ENCODE measurements at regions not wholly inside any gene's neighbourhood (a gene's known extent, or its start where the extent isn't known, plus 50 kb on each side); places are given as distances from the start of the nearest gene placed in this dataset.

- no peak overlapping the region for H2BK15ac ChIP-seq (ENCODE audit: low read depth, low read length)
- in situ Hi-C loops (cut with MboI; ENCODE audit: low sequenced_read_pairs) (no loop called here), intact Hi-C loops (cut with micrococcal nuclease) (no loop called here), dilution Hi-C loops (cut with HindIII; ENCODE audit: low sequenced_read_pairs, unreplicated experiment) (no loop called here)
- H3K4ac ChIP-seq (ENCODE audit: low read depth, low read length), result no peak overlapping the region
- H2BK120ac ChIP-seq (ENCODE audit: low read depth, low read length), result no peak overlapping the region
- TF ChIP-seq SMC3 (IDR thresholded peaks at IDR 0.05; ENCODE audit: low read depth, low read length), result no peak
- no peak for TF ChIP-seq CHD1 (IDR thresholded peaks at IDR 0.05; ENCODE audit: low read depth, low read length)
- TF ChIP-seq USF2 (IDR thresholded peaks at IDR 0.05; ENCODE audit: low read depth, low read length), result no peak
- TF ChIP-seq, protein P1, sequence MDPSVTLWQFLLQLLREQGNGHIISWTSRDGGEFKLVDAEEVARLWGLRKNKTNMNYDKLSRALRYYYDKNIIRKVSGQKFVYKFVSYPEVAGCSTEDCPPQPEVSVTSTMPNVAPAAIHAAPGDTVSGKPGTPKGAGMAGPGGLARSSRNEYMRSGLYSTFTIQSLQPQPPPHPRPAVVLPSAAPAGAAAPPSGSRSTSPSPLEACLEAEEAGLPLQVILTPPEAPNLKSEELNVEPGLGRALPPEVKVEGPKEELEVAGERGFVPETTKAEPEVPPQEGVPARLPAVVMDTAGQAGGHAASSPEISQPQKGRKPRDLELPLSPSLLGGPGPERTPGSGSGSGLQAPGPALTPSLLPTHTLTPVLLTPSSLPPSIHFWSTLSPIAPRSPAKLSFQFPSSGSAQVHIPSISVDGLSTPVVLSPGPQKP (IDR thresholded peaks at IDR 0.05; ENCODE audit: borderline replicate concordance, low read depth, low read length), result no peak
- BruUV-seq (replicated peaks), result no TSS peak
- H2AK5ac ChIP-seq (ENCODE audit: low read depth, low read length), result no peak overlapping the region
- no peaks in the 10 kb centered on the region for H3K9me3 ChIP-seq (ENCODE audit: control insufficient read depth, insufficient read depth, low read length)
- H3K23ac ChIP-seq (ENCODE audit: low read depth, low read length), result no peak overlapping the region
- H4K91ac ChIP-seq (ENCODE audit: insufficient read depth, low read depth, low read length), result no peak overlapping the region
- H4K5ac ChIP-seq (ENCODE audit: low read depth, low read length), result no peak overlapping the region
- no peak overlapping the region for H4K8ac ChIP-seq (ENCODE audit: low read depth in 2 of 2, low read length in 2 of 2)
- ChIA-PET POLR2A (ENCODE audit: unreplicated experiment) (no interaction called here), CTCF (no interaction called here)
- no peak overlapping the region for H2AFZ ChIP-seq (replicated peaks; ENCODE audit: low read length, poor library complexity)
- no peak overlapping the region for H2BK5ac ChIP-seq (ENCODE audit: low read depth, low read length, poor library complexity, severe bottlenecking)
- H3K14ac ChIP-seq (replicated peaks; ENCODE audit: low read depth, low read length), result no peak overlapping the region
- no peak overlapping the region for H2AK9ac ChIP-seq (replicated peaks; ENCODE audit: low read depth, low read length, poor library complexity)
- no peak overlapping the region for H3K56ac ChIP-seq (ENCODE audit: extremely low read depth, insufficient read depth, low read length)
- H3K27me3 ChIP-seq (ENCODE audit: control insufficient read depth, insufficient read depth, low read length), result no peaks in the 10 kb centered on the region
- H3K4me1 ChIP-seq (ENCODE audit: control insufficient read depth, insufficient read depth, low read length), result no peaks in the 10 kb centered on the region
- H3K4me2 ChIP-seq (ENCODE audit: low read depth, low read length), result no peak overlapping the region
- ATAC-seq (ENCODE audit: low read depth) (no peak), DNase-seq (no peak)
- H3K36me3 ChIP-seq (ENCODE audit: control insufficient read depth, insufficient read depth, low read length), result no peaks in the 10 kb centered on the region
- no peak overlapping the region for H3K18ac ChIP-seq (ENCODE audit: low read depth, low read length)
- no peak overlapping the region for H2BK20ac ChIP-seq (ENCODE audit: low read depth, low read length)
- H3K4me3 ChIP-seq (ENCODE audit: insufficient read depth, low read depth, low read length), result no peak overlapping the region
- H3K79me1 ChIP-seq (ENCODE audit: low read depth in 1 of 2, low read length in 2 of 2), result no peaks in the 10 kb centered on the region
- no peak overlapping the region for H3K27ac ChIP-seq (ENCODE audit: insufficient read depth, low read length)
- H3K9ac ChIP-seq (ENCODE audit: low read depth, low read length), result no peak overlapping the region
- no peaks in the 10 kb centered on the region for H3K9me1 ChIP-seq (ENCODE audit: insufficient read depth, low read length)
- H4K20me1 ChIP-seq (ENCODE audit: insufficient read depth, low read length), result no peaks in the 10 kb centered on the region
Observed at GRCh38 chr13:85216576-85216975, 582.6 kb downstream of the SLITRK6 start.

Data from IMR-90 (cell line).